ENCODE measurements at regions not wholly inside any gene's neighbourhood (a gene's known extent, or its start where the extent isn't known, plus 50 kb on each side); places are given as distances from the start of the nearest gene placed in this dataset.

GRCh38 chr1:238673561-238673960 is 712.8 kb upstream of the CHRM3 start:
- no peak for TF ChIP-seq CTCF (IDR thresholded peaks at IDR 0.05; ENCODE audit: poor library complexity, severe bottlenecking)
- no peak for TF ChIP-seq TAF1 (IDR thresholded peaks at IDR 0.05; ENCODE audit: low read depth)
- TF ChIP-seq EP300 (conservative IDR thresholded peaks at IDR 0.05; ENCODE audit: poor library complexity, severe bottlenecking), result no peak
- TF ChIP-seq REST (IDR thresholded peaks at IDR 0.05; ENCODE audit: borderline replicate concordance), result no peak
- no peak for TF ChIP-seq POLR2AphosphoS5 (IDR thresholded peaks at IDR 0.05)

Measured in neural cell (in vitro differentiated cells).